ENCODE measurements at regions not wholly inside any gene's neighbourhood (a gene's known extent, or its start where the extent isn't known, plus 50 kb on each side); places are given as distances from the start of the nearest gene placed in this dataset.

DNA sequence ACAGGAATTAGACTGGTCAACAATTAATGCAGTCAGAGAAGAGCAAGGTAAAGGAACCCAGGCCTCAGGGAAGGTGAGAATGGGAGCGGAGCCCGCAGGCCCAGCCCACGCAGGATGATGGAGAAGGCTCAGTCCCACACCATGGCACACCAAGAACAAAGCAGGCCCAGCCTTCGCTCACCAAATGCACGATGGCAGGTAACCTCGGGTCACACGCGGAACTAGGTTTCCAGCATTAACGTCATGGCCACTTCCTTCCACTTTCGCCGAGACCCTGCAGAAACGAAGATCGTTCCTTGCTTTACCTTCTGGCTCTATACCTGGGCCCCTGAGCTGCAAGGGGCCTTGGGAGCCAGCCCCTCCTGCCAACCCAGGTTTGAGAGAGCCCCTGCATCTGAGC is 240.2 kb upstream of the C1orf174 start:
- no peaks in the 10 kb centered on the region for H3K36me3 ChIP-seq
- WGBS, 2 donors = 79 to 93% methylated on average over 13 of the region's 13 CpGs
- TF ChIP-seq EP300 (IDR thresholded peaks at IDR 0.05) (no peak), POLR2A (IDR thresholded peaks at IDR 0.05) (no peak)
- DNase-seq (ENCODE audit: low spot score in 2 of 2) = no peak
- H3K27me3 ChIP-seq = peaks cover 0 to 5% of the 10 kb centered on the region in 2 donors
- no peak overlapping the region for H3K4me3 ChIP-seq
- no peak overlapping the region for H3K27ac ChIP-seq
- H3K9me3 ChIP-seq = peaks cover 0 to 3% (median 1%) of the 10 kb centered on the region in 4 donors
- H3K4me1 ChIP-seq = no peaks in the 10 kb centered on the region

DNA sequence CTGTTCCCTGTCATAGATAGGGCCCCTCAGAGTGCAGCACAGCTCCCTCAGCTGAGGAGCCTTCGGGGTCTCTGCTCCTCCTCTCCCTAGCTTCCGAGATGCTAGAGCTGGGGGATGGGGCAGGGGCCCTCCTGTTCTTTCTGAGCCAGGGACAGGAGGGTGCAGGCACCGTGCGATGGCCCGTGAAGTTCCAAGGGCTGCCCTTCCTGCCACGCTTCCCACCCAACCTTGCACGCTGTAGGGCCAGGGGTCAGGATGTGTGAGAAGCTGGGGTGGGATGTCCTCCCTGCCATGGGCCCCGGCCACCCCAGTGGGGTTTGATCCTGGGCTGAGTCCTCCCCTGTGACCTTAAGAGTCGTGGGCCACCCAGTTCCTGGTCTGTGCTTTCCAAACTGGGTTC is 240.7 kb upstream of the C1orf174 start:
- TF ChIP-seq POLR2A (IDR thresholded peaks at IDR 0.05) (no peak), EP300 (IDR thresholded peaks at IDR 0.05) (no peak)
- TF ChIP-seq, protein P1, sequence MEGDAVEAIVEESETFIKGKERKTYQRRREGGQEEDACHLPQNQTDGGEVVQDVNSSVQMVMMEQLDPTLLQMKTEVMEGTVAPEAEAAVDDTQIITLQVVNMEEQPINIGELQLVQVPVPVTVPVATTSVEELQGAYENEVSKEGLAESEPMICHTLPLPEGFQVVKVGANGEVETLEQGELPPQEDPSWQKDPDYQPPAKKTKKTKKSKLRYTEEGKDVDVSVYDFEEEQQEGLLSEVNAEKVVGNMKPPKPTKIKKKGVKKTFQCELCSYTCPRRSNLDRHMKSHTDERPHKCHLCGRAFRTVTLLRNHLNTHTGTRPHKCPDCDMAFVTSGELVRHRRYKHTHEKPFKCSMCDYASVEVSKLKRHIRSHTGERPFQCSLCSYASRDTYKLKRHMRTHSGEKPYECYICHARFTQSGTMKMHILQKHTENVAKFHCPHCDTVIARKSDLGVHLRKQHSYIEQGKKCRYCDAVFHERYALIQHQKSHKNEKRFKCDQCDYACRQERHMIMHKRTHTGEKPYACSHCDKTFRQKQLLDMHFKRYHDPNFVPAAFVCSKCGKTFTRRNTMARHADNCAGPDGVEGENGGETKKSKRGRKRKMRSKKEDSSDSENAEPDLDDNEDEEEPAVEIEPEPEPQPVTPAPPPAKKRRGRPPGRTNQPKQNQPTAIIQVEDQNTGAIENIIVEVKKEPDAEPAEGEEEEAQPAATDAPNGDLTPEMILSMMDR (IDR thresholded peaks at IDR 0.05) = no peak
- DNase-seq (ENCODE audit: low spot score in 2 of 2) = no peak
- H3K4me1 ChIP-seq = no peaks in the 10 kb centered on the region
- 80 to 83% methylated on average over 2 to 9 of the region's 9 CpGs for WGBS, 2 donors
- H3K27ac ChIP-seq = no peak overlapping the region
- no peak overlapping the region for H3K4me3 ChIP-seq
- no peaks in the 10 kb centered on the region for H3K36me3 ChIP-seq
- H3K9me3 ChIP-seq = no peaks in the 10 kb centered on the region
- H3K27me3 ChIP-seq = peaks cover 0 to 5% of the 10 kb centered on the region in 2 donors

DNA sequence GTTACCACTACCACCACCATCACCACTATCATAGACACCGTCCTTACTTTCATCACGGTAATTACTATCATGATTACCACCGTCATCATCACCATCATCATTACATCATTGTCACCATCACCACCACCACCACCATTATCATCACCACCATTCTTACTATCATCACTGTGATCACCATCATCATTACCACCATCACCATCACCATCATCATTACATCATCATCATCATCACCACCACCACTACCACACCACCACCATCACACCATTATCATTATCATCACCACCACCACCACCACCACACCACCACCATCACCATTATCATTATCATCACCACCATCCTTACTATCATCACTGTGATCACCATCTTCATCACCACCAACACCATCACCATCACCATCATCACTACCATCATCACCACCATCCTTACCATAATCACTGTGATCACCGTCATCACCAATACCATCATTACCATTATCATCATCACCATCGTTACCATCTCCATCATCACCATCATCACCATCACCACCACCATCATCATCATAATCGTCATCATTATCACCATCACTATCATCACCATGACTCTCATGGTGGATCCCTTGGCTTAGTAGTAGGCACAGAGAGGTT is 244.4 kb upstream of the C1orf174 start:
- WGBS, 2 donors = 95 to 96% methylated on average over 6 of the region's 6 CpGs
- Histone ChIP-seq H3K27me3 (peaks cover 0 to 5% of the 10 kb centered on the region in 2 donors), H3K36me3 (no peaks in the 10 kb centered on the region), H3K4me1 (no peaks in the 10 kb centered on the region), H3K27ac (no peak overlapping the region), H3K4me3 (no peak overlapping the region), H3K9me3 (no peaks in the 10 kb centered on the region)
- no peak for DNase-seq (ENCODE audit: low spot score in 2 of 2)
- no peak for TF ChIP-seq EP300 (IDR thresholded peaks at IDR 0.05)
- TF ChIP-seq, protein P1 (IDR thresholded peaks at IDR 0.05) = no peak
- TF ChIP-seq POLR2A (IDR thresholded peaks at IDR 0.05) = no peak

DNA sequence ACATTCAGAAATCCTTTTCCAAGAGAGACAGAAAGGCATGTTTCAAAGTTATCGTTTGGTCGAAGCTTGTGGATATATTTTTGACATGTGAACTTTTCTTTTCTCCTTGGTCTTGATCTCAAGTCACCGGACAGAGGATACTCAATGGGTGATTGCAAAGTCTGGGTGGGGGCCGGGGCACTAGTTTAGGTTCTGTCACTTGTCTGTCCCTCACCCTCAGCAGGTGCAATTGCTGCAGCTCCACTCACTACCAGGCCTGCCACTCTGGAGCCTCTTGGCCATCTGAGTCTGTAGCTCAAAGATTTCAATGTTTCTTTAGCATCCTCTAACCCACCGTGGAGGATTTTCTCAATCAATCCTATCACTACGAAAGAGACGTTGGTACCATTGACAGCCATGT is 246.0 kb upstream of the C1orf174 start:
- Histone ChIP-seq H3K27ac (no peak overlapping the region), H3K4me1 (no peaks in the 10 kb centered on the region), H3K27me3 (no peaks in the 10 kb centered on the region), H3K4me3 (no peak overlapping the region), H3K9me3 (no peaks in the 10 kb centered on the region), H3K36me3 (no peaks in the 10 kb centered on the region)
- DNase-seq (ENCODE audit: low spot score in 2 of 2) = no peak
- 75 to 84% methylated on average over 7 of the region's 7 CpGs for WGBS, 2 donors
- TF ChIP-seq POLR2A (IDR thresholded peaks at IDR 0.05) = no peak
- TF ChIP-seq, protein P1 (IDR thresholded peaks at IDR 0.05) = no peak
- TF ChIP-seq EP300 (IDR thresholded peaks at IDR 0.05) = no peak

DNA sequence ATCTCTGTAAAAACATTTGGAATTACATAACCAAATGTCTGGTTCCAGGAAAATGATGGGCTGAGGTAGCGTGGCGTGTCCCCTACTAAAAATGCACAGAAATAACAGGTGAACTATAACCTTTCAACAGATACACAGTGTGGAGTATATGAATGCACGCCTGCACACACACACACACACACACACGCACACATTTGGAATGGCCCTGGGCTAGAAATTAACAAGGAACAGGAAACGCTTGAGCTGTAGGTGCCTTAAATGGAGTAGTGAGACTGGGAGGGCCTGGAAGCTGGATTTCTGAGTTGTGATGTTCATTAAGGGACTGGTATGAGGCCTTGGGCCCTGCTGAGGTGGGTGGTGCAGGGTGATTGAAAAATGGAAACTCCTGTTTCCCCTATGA is 246.5 kb upstream of the C1orf174 start:
- Histone ChIP-seq H3K9me3 (no peaks in the 10 kb centered on the region), H3K27ac (no peak overlapping the region), H3K27me3 (no peaks in the 10 kb centered on the region), H3K4me3 (no peak overlapping the region), H3K4me1 (no peaks in the 10 kb centered on the region), H3K36me3 (no peaks in the 10 kb centered on the region)
- TF ChIP-seq POLR2A (IDR thresholded peaks at IDR 0.05) (no peak), EP300 (IDR thresholded peaks at IDR 0.05) (no peak)
- TF ChIP-seq, protein P1 (IDR thresholded peaks at IDR 0.05) = no peak
- 60 to 65% methylated on average over 5 of the region's 5 CpGs for WGBS, 2 donors
- no peak for DNase-seq (ENCODE audit: low spot score in 2 of 2)

DNA sequence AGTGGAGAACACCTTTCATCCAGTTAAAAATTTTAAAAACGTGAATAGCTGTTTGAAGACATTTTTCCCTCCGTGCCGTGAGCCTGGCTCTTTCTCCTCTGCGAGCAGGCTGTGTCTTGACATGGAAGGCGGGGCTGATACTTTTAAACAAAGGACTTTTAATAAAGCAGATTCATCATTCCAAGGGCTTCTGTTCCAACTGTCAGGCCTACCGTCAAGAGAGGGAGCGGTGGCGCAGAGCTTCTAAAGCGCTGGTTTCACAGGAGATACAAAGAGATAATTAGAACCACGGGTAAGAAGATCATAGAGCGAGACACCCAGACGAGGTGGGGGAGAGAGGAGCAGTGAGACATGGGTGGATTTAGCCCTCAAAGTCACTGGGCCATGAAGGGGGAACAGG is 247.4 kb upstream of the C1orf174 start:
- Histone ChIP-seq H3K27me3 (no peaks in the 10 kb centered on the region), H3K27ac (no peak overlapping the region), H3K36me3 (no peaks in the 10 kb centered on the region), H3K4me1 (no peaks in the 10 kb centered on the region), H3K9me3 (no peaks in the 10 kb centered on the region), H3K4me3 (no peak overlapping the region)
- TF ChIP-seq, protein P1 (IDR thresholded peaks at IDR 0.05) = no peak
- TF ChIP-seq POLR2A (IDR thresholded peaks at IDR 0.05) (no peak), EP300 (IDR thresholded peaks at IDR 0.05) (no peak)
- DNase-seq (ENCODE audit: low spot score in 2 of 2) = no peak
- WGBS, 2 donors = 48 to 61% methylated on average over 12 of the region's 12 CpGs

All from tibial nerve (tissue), 4 donors.